ENCODE measurements at regions not wholly inside any gene's neighbourhood (a gene's known extent, or its start where the extent isn't known, plus 50 kb on each side); places are given as distances from the start of the nearest gene placed in this dataset.

DNA sequence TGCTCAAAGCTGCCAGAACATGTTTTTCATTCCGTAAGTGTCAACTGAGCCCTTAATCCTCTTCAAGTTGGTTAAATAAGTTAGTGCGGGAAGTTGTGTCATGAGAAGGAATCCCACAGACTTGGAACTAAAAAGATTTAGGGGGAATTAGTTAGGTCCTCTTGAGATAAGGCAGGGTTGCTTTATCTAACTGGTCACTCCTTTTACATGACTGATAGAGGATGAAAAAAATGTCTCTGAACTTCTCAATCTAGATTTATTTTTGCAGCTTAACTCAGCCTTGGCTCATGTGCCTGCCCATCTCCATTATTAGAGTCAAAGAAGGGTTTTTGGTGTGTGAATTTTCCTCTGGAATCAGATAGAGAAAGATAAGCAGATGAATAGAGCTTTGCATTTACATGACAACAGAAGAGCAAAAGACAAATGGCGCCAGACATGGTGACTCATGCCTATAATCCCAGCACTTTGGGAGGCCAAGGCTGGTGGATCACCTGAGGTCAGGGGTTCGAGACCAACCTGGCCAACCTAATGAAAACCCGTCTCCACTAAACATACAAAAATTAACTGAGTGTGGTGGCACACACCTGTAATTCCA is 882.9 kb downstream of the RPA4 start:
- no peak for DNase-seq

DNA sequence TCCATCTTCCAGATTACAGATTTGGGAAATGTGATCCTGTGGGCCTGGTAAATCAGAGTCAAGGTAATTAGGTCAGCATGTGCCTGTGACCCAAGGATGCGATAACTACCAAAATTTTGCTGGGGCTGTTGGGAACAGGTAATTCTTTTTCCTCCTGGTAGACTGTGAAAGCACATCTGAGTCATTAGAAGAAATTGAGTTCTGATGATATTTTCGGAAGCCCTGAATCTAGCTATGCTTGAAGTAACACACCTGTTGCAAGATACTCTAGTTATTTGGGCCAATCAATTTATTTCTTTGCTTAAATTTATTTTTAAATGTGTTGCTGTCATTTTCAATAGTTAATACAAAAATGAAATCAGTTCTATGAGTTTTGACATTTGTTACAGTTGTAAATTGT is 903.6 kb downstream of the RPA4 start:
- no peak for DNase-seq

DNA sequence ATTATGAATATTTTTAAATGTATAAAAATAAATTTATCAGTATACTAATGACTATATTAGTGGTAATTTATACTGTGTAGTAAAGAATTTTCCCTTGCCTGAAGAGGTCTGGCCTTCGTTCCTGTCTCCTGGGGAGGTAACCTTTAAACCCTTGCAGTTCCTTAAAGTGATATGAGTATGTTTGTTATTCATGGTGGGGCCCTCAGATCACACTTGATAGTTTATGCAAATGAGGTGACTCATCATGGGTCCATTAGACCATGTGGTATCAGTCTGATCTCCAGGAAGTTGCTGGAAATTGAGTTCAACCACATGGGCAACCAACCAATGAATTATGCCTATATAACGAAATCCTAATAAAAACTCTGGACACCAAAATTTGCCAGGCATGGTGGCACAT is 904.1 kb downstream of the RPA4 start:
- no peak for DNase-seq

DNA sequence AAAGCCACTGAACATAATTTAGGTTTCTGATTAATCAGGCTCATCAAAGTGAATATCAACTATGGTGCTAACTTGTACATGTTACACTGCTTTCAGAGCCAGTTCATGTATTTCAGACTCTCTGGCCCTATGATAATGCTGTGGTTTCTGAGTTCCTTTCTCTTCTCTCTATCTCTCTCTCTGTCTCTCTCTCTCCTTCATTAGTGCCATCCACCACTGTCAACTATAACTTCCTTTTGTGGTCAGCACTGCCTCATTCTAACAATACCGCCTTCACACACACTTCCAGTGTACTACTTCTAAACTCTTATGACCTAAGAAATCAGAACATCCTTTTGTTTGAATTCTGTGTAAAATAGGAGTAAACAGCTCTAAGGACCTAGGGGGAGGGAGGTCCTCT is 907.1 kb downstream of the RPA4 start:
- no peak for DNase-seq

DNA sequence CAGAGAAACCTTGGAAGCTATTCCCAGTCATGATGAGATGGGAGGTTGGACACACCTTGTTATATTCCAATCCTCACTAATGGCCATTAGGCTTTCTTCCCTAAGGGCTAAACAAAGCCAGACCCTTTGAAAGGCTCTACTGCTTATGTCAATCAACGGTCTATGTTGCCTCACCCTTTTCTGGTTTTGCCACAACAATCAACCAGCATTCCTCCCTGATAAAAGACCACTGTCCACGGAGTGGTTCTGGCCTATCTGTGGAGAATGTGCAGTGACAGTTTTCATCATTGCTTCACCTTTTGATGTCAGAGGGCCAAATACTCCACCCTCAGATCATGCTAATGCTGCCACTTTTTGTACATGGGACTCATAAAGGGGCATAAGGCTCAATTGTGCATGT is 913.4 kb downstream of the RPA4 start:
- no peak for DNase-seq

DNA sequence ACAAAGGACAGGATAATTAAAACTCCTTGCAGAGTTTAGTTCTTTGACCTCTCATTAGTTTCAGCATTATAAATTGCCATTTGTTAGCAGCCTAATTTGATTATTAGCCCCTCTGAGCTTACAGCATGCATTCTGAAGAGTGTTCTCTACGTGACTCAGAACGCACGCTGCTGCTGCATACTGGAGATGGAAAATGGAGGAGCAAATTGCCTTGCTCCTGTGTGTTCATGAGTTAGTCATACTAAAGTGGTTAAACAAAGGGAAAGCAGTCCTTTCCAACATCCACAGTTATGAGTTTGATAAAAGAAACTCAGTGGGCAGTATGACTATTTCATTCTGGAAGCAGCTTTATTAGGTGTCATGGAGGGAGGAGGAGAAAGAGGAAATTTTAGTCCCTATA is 922.5 kb downstream of the RPA4 start:
- DNase-seq = no peak

DNA sequence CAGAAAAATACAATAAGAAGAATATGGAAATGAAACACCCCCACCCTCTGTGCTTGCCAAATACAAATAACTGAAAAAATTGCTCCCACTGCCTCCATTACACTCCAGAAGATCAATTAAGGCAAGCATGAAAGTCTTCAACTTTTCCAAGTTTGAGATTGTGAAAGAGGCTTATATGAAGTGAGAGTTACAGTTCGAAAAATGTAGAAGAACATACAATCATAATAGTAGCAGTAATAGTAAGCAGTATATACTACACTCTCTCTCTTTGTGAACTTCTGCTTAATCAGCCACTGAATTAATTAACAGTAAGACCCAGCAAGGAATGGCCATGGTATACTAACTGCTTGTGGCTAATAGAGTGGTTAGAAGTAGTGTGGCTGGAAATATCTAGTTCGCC is 923.2 kb downstream of the RPA4 start:
- DNase-seq = no peak

DNA sequence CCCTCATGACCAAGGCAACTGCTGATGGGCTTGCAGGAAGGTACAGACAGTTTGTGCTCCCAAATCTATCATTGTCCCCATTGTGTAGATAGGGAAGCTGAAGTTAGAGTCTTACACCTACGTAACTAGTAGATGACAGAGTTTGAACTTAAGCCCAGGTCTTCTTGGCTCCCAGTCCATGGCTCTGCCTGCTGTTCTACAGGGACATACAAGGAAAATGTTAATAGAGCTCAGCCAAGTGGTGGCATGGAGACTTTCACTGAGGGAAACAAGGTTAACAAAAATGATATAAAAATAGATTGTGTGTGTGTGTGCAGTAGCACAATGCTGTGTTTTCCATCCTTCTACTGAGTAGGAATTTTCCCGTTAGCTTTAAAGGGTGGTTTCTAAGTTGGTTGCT is 936.5 kb downstream of the RPA4 start:
- DNase-seq = no peak

DNA sequence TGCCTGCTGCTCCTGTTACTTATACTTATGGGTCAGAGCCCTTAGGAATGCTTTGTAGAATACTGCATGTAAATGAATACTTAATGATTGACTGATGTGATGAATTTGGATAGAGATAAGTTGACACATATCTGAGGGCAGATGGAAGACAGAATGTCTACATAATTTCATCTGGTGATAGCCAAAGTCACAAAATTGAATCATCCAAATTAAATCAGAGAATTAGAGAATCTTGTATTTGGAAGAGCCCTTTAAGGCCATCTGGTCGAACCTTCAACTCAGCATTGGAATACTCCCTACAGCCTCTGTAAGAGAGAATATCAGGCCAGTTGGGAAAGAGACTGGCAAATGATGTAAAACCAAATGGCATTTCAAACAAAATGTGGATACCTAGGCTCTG is 944.8 kb downstream of the RPA4 start:
- no peak for DNase-seq

DNA sequence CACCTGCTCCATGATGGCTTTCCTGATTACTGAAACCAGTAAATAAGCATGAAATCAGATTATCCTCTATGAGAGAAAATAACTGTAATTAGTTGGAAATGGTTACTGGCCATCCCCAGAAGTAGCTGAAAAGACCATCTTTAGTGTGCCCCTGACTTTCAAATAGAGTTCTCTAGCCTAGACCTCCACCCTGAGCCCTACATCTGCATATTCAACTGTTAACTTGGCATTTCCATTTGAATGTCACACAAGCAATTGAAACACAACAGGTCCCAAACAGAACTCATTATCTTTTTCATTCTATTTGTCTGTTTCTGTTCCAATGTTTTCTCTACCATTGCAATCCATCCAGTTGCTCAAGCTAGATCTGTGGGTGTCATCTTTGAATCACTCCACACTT is 952.3 kb downstream of the RPA4 start:
- no peak for DNase-seq

DNA sequence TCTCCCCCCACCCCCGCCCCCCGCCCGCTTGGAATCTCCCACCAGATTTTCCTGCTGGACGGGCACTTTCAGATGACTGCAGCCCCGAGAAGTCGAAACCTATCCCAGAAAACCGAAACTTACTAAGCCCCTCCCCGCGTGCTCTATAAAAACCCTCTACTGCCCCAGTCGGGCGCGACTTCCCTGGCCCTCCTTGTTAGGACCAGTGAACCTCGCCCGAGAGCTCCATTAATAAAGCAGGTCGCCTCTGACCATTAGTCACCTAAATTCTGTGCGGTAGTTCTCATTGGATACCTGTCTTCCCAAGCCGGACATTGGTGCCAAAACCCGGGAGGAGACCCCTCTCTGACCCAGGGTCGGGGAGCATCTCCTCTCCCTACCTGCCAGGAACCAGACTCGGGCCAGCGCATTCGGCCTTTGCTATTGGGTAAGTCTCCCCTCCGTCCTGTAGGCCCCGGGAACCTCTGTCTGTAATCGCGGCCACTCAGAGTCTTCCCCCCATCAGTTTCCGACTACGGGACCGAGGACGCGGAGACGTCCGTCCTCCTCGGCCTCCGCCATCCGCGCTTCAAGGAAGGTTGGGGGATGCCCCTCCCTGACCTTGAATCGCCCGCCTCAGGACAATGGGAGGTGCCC is 958.0 kb downstream of the RPA4 start:
- no peak for DNase-seq

DNA sequence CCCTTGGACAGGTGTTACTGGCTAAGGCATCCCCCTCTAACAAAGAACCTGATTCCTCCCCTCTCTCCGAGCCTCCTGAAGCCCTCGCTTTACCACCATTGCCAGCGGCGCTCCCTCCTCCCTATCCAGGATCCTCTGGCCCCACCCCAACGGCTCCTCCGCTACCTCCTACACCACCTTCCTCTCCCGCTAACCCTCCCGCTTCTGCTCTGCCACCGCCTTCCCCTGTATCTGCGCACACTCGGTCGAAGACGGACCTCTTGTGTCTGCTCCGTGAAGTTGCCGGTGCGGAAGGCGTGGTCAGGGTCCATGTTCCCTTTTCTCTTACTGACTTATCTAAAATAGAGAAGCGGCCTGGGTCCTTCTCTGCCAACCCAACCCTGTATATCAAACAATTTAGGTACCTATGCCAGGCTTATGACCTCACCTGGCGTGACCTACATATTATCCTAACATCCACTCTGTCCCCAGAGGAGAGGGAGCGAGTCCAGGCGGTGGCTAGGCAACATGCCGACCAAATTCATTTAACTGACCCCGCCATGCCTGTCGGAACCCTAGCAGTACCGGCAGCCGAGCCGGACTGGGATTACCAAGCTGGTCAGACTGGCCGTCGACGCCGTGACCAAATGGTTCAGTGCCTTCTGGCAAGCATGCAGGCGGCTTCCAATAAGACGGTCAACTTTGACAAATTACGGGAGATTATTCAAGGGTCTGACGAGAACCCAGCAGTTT is 958.9 kb downstream of the RPA4 start:
- no peak for DNase-seq

DNA sequence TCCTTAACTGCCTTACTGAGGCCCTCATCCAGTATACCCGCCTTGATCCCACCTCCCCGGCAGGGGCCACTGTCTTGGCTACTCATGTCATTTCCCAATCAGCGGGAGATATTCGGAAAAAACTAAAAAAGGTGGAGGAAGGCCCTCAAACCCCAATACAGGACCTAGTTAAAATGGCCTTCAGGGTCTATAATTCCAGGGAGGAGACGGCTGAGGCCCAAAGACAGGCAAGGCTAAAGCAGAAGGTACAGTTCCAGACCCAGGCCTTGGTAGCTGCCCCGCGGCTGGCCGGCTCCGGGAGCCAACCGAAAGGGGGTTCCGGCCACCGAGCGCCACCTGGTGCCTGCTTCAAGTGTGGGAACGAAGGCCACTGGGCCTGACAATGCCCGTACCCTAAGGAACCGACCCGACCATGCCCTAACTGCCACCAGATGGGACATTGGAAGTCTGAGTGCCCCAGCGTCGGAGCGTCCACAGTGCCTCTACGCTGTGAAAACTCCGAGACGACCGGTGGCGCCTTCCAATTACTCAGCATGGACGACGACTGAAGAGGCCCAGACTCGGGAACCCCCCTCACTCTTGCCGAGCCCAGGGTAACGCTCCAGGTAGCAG is 959.6 kb downstream of the RPA4 start:
- no peak for DNase-seq

DNA sequence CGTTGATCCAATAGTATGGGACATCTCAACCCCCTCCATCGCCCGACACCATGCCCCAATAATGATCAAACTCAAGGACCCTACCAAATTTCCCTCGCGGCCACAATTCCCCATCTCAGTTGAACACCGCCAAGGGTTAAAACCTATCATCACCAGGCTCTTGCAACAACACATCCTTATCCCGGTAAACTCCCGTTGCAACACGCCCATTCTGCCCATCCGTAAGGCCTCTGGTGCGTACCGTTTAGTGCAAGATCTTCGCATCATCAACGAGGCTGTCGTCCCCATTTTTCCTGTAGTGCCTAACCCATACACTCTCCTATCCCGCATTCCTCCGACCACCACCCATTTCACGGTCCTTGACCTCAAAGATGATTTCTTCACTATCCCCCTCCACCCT is 960.5 kb downstream of the RPA4 start:
- DNase-seq = no peak

DNA sequence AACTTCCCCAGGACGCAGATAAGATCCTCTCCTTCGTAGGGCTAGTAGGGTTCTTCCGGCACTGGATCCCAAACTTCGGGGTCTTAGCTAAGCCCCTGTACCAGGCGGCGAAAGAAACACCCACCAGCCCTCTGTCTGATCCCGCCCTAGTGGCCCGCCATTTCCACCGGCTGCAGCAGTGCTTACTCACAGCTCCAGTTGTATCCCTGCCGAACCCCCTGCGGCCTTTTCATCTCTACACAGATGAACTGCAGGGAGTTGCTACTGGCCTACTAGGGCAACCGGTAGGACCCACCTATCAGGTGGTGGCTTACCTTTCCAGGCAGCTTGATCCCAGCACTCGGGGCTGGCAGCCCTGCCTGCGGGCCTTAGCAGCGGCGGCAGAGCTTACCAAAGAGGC is 961.2 kb downstream of the RPA4 start:
- DNase-seq = no peak

DNA sequence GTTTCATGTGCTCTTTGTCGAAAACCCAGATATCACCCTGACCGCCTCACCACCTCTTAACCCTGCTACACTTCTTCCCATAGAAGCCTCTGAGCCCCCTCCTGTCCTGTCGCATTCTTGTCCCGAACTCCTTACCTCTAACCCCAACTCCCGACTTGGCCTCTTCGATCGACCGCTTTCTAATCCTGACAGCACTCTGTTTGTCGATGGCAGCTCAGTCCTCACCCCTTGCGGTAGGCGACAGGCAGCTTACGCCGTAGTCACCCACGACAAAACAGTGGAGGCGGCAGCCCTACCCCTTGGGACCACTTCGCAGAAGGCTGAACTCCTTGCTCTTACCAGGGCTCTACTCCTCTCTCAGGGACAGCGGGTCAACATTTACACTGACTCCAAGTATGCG is 961.7 kb downstream of the RPA4 start:
- no peak for DNase-seq

DNA sequence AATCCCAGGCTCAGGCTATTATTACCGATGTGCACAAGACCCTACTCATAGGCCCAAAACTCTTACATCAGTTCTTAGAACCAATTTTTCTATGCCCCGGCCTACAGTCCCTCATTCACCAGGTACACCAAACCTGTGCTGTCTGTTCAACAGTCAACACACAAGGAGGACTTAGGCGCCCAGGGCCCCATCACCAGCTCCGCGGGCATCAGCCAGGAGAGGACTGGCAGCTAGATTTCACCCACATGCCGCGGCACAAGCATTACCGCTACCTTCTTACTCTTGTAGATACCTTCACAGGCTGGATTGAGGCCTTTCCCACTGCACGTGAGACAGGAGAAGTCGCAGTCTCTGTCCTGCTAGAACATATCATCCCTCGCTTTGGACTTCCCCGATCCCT is 962.5 kb downstream of the RPA4 start:
- no peak for DNase-seq

DNA sequence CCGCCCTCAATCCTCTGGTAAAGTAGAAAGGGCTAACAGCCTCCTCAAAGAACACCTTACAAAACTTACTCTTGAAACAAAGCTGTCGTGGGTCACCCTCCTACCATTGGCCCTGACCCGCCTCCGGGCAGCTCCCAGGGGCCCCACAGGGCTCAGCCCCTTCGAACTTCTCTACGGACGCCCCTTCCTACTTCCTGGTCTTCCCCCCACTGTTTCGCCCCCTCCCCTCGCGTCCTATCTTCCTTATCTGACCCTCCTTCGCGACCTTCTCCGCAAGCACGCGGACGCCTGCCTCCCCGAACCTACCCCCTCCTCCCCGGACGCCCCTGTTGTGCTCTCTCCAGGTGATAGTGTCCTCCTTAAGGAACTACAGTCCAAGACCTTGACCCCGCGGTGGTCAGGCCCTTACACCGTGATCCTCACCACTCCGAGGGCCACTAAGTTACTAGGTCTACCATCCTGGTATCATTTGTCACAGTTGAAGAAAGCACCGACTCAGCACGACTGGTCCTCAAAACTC is 963.1 kb downstream of the RPA4 start:
- no peak for DNase-seq

DNA sequence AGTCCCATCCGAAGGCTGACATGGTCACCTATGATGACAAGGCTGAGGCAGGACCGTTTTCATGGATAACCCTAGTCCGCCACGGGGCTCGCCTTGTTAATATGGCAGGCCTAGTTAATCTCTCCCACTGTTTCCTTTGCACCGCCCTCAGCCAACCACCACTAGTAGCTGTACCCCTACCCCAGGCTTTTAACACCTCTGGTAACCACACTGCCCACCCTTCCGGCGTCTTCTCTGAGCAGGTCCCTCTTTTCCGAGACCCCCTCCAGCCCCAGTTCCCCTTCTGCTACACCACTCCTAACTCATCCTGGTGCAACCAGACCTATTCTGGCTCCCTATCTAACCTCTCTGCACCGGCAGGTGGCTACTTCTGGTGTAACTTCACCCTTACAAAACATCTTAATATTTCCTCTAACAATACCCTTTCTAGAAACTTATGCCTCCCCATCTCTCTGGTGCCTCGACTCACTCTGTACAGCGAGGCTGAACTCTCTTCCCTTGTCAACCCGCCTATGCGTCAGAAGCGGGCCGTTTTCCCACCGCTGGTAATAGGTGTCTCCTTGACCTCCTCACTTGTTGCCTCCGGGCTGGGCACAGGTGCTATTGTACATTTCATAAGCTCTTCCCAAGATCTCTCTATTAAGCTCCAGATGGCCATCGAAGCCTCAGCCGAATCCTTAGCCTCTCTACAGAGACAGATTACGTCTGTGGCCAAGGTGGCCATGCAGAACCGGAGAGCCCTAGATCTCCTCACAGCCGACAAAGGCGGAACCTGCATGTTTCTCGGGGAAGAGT is 964.4 kb downstream of the RPA4 start:
- DNase-seq = no peak

DNA sequence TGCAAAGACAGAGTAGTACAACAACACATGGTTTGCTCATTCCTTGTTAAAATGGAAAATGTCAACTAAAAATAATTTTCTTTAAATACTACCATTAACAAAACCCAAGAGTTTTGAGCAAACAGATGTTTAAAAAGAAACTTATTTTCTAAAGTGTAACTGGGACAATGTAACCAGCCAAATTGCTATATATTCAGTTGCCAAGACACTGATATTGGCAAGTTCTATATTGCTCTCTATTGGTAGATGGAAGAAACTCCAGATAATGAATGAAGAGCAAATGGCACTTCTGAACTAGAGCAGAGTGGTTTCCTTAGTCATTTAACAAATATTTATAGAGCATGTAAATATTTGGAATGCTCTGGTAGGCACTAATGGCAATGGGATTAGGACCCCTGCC is 966.2 kb downstream of the RPA4 start:
- DNase-seq = no peak

DNA sequence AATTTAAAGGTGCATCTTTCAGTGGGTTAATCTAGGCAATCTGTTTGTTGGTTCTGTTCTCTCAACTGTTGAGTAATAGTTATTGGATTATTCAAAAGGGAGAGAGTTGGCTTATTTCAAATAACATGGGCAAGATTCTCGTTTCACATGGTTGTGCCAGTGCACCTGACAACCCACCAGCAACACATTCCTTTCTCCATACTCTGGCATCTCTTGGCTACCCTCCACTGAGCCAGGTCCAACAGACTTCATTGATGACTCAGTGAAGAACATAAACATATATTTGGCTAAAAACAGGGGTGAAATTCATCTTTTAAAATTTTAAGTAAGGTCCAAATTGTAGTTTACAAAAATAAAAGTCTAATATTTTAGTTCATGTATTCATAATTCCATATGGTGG is 967.2 kb downstream of the RPA4 start:
- no peak for DNase-seq

DNA sequence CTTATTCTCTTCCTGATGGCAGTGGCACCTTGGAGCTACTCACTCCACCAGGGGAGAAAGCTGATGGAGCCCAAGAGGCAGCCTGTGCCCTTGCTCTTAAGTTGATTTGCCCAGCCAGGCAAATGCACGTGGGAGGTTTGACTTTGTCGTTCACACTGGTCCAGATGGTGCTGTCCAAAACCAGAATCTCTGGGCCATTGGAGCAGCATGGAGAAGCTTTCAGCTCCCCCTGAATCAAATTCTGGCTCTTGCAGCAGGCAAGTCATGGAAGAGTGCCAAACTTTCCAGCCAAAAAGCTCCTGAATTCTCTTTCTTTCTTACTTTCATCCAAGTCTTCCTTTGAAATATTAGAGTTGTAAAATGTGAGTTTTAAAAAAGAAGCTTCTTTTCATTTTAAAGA is 970.4 kb downstream of the RPA4 start:
- DNase-seq = no peak

DNA sequence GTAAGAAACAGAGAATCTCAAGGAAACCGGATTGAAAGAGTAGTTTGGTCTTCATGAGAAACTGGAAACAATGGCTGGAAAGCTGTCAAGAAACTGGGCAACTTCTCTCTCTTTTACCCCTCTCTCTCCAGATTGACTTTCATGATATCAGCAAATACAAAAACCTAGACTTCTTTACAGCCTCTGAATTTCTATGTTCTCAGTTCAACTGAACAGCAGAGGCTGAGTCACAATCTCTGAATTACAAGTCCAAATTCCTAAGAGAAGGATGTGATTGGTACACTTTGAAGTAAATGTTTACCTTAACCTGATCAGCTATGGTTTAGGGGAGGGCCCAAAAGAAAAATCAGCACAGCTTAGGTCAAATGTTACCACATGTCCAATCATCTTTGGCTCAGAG is 974.9 kb downstream of the RPA4 start:
- DNase-seq = no peak

Measured in NCI-H1048 (cell line).